HK-2 (cell line): ENCODE measurements at regions not wholly inside any gene's neighbourhood (a gene's known extent, or its start where the extent isn't known, plus 50 kb on each side); places are given as distances from the start of the nearest gene placed in this dataset.
A peak's percentile ranks its signal among the peaks of the same experiment; 100 is the strongest.
"Not testable (repeated sequence)": the region's sequence is repeated elsewhere in the genome, so short reads cannot be mapped to it uniquely, and the experiment has no call there.

Source experiments
- DNase-seq: peaks from one replicate; pipeline ENCODE4 v3.0.0-alpha.2; 2018; ENCODE audit not compliant: unreplicated experiment

DNA sequence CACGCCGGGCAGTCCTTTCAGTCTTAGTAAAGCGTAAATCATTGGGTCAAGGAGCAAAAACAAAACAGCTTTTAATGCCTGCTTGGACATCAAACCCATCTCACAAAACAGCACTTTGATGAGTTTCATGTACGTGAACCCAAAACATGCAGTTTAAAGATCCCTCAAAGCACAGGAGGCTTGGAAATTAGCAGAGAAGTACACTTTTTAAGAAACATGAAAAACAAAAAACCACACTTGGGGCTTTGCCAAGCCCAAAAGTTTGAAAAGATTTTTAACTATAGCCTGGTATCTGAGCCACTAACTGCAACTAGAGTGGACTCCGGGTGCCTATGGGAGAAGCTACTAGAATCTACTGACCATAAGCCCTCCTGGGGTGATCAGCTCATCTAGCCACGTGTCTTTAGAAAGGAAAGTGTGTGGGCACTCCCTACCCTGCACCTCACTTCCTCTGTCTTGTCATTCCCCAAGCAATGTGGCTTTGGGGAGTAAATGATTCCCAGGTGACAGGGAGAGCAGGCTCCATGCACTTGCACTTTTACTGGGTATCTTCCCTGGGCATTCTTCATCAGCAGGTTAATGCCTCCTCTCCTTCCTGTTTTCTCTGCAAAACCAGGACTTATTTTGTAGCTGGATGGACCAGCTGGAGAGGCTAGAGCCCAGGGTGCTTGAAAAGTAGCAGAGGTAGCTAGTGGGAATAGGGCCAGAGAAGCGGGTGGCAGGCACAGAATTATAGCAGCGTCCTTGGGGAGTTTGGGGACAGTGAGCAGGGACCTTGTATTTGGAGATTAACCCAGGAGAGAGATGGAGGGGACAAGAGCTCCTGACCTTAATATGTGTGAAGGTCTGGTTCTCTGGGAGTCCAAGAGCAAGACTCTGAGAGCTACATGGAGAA lies 339.3 kb downstream of the BCL11B start:
- no peak for DNase-seq

DNA sequence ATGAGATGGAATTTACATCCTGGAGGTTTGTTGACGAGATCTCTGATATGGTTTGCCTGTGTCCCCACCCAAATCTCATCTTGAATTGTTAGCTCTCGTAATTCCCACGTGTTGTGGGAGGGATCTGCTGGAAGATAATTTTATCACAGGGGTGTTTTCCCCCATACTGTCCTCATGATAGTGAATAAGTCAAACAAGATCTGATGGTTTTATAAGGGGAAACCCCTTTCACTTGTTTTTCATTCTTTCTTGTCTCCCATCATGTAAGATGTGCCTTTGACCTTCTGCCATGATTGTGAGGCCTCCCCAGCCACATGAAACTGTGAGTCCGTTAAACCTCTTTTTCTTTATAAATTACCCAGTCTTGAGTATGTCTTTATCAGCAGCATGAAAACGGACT lies 337.4 kb downstream of the BCL11B start:
- DNase-seq: not testable (repeated sequence)

DNA sequence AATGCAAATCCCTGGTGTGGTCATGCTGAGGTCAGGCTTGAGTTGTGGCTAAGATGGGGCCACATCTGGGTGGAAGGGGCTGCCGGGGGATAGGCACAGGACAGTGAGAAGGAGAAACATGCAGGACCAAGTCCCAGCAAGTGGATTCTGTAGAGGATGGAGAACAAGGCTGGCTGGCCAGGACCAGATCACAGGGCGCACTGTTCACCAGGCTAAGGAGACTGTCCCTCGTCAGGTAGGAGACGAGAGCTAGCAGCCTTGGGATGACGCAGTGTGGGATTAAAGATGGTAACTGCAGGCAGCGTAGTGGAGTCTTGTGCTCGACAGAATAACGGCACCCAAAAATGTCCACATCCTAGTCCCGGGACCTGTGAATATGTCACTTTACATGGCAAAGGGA lies 336.1 kb downstream of the BCL11B start:
- no peak for DNase-seq

DNA sequence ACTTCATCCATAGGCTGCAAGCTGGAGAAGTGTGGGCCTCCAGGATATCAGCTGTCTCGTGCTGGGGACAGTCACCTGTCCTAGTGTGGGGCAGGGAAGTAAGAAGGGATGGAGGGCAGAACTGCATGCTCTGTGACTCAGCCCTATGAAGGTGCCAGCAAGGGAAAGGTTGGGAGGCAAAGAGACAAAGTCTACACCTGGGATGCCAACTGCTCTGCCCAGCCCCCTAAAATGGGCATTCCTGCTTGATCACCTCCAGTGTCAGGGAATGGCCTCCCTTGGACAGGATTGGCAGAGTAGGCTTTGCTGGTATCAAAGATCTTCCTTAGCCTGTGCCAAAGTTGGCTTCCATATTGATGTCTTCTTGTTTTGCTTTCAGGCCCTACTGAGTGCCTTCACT lies 335.0 kb downstream of the BCL11B start:
- no peak for DNase-seq

DNA sequence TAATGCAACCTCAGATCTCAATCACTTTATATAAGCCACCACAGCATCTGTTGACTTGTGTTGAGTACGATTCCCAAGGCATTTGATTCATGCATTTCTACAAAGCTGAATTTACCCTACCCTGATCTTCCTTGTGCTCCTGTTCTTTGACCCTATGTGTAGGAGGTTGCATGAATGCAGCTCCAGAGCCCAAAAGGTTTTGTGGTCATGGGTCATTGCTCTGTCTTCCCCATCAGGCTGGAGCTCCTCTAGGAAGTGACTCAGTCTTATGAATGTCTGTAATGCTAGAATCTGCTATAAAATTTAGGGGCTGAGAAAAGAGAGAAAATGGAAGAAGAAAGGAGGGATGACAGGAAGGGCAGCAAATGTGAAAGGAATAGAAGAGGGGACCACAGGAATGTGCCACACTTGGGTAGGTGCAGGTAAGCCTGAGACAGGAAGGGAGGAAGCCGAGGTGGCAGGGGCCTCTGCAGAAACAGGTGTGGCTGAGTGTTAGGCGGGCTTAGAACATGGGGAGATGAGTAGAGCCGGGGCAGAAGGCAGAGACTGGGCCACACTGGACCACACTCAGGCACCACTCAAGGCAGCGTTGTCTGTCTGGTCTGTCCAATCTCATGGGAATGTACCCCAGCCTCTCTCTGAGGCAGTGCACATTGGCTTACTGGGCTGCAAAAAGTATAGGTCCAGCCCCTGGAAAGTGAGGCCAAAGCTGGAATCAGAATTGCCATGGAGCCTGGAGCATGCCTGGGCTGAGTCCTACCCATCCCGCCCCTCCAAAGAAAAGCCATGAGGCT lies 334.1 kb downstream of the BCL11B start:
- no peak for DNase-seq

DNA sequence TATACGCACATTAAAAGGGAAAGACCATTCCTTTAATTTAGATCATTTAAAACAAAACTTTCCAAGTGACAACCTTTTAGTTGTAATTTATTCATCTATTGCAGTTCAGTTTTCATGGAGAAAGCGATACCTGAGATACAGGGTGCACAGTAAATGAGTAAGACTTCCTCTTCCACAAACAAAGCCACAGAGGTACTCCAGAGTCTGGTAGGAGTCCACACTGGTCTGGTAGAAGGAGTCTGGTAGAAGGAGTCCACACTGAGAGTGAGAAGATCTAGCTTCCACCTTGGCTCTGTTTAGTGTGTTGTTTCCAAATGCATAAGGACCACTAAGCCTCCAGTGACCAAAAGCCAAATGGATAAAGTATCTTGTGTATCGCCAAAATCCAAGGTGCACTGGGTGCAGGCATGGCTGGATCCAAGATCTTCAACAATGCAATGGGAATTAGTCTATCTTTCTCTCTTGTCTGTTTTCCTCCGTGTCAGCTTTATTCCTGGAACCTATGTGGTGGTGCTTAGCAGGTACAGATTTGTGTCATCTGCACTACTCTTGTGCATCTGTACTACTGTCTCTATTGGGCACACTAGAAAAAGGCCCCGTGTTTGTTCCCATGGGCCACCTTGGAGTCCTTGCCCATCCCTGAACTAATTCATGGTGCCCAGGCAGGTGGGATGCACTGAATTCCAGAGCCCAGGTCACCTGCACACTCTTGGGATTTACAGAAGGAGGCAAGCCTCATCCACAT lies 331.1 kb downstream of the BCL11B start:
- no peak for DNase-seq

DNA sequence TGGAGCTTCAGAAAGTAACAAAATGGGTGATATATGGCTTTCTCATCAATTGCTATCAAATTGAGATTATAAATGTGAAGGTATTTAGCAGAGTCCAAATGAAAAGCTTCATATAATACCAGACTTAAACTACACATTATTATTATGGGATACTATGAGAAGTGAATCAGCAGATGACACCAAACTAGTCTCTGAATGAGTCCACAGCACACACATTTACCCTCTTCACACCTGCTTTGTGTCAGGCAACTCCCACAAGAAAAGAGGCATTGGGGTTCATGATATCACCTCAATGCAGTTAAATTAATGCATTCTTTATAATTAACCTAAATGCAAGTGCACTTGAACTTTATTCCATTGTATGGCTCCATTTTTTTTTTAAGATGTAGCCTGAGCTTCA lies 330.5 kb downstream of the BCL11B start:
- DNase-seq: no peak

DNA sequence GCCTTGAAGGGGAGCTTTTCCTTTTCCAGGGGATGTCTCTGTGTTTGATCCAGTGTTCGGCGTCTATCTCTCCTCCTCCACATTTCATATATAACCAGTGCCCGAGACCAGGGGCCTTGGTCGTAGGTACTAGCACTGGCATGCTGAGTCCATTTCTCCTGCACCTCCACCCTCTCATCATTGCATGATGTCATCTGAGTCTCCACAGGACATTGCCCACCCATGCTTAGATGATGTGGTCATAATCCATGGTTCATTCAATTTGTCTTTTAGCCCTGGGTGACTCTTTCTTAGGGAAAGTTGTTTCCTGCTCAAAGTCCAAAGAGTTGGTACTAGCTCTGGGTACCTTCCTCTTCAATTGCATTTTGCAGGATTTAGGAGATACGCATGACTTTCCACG lies 328.1 kb downstream of the BCL11B start:
- no peak for DNase-seq

DNA sequence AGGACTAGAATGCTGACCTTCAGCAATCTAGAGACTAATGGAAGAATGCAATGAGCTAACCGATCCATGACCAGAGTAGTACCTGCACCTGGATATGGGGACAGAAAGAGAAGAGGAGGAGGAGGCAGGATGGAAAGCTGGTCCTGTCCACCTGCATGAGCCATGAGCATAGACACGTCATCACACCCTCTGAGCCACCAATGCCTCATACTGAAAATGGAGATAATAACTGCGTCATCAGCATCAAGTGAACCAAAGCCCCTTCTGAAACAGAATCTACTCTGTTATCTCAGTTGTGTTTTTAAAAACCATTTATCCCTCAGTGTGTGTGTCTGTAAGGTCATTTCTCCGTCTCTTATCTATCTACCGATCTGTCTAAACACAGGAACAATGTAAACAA lies 327.0 kb downstream of the BCL11B start:
- DNase-seq: no peak

DNA sequence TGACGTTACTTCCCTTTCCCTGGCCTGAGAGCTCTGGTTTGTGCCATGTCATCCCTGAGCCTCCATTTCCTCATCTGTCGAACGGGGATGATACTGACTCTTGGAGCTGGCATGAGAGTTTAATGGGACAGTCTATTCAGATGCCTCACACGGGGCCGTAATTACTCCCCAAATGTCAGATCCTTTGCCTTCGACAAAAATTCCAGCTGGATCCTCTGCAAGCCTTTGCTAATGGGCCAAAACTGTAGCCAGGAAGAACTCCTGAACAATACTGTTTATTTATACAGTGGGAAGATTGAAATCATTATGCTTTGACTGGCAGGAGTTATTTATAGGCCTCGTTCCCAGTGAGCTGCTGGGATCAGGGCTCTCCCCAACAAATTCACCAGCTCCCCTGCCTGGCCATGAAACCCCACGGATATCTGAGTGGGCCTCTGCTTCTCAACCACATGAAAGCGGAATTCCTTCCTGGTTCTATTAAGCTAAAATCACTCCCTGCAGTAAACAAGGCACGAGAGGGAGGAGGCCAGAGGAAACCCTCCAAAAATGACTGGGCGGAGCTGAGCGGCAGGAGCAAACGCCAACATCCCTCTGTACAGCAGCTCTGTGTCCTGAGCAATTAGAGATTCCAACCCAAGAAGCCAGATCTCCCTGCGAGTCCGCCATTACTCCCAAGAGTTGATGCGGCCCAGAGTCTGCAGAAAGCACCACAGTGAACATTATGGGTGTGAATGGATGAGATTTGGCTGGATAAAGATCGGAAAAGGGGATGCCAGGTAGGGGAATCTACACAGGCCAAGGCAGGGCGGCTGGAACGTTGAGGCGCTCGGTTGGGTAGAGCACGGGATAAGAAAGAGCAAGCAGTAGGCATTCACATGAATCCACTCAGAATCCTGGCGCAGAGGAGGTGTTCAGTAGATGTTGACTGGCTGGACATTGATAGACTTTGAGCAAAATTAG lies 326.1 kb downstream of the BCL11B start:
- DNase-seq: no peak

DNA sequence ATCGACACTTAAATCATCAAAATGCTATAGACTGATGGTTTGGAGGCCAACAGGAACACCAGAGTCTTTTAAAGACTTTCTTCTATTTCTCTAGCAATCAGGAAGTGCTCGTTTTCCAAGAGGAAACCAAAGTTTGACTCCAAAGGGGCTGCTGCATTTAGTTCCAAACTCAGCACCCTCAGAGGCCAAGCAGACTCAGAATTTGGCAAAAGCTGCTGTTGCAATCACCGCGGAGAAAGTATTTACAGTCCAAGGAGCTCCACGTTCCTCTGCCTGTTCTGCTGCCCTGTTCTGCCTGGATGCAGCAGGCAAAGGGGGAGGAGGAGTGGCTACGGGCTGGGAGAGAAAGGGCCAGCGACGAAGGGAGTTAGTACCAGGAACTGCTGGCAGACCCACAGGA lies 325.1 kb downstream of the BCL11B start:
- DNase-seq: no peak

DNA sequence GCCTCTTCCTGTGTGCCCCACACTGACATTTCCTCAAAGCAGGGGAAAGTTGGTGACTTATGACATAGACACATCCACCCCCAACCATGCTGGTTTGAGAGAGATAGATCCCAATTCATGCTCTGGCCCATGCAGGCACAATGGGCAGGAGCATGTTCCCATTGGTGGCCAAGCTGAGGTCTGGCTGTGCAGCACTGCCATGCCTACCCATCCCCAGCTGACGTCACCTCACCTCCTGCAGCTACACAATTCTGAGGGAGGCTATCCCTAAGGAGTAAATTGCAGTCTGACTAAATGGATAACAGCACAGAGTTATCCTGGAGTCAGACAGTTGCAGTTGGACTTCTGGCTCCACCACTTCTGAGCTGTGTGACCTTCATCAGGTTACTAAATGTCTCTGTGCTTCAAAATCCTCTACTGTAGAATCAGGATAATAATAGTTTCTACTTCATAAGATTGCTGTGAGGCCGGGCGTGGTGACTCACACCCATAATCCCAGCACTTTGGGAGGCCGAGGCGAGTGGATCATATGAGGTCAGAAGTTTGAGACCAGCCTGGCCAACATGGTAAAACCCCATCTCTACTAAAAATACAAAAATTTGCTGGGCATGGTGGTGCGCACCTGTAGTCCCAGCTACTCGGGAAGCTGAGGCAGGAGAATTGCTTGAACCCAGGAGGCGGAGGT lies 323.9 kb downstream of the BCL11B start:
- DNase-seq: no peak

DNA sequence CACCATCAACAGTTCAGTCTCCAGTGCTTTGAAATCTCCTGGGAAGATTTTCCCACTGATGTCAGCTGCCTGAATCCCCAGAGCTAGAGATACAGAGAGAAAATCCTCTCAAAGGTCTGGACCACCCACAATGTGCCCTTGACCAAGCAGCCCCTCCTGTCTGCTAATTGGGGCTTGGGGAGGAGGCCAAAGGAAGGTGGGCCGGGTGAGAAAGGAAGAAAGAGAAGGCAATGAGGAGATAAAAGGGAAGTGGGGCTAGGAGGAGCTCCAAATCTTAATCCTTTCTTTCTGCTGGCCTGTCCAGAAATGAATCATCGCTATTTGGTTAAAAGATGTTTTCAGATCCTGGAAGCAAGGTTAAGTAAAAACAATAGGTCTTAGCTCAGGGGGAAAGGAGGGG lies 322.9 kb downstream of the BCL11B start:
- no peak for DNase-seq

DNA sequence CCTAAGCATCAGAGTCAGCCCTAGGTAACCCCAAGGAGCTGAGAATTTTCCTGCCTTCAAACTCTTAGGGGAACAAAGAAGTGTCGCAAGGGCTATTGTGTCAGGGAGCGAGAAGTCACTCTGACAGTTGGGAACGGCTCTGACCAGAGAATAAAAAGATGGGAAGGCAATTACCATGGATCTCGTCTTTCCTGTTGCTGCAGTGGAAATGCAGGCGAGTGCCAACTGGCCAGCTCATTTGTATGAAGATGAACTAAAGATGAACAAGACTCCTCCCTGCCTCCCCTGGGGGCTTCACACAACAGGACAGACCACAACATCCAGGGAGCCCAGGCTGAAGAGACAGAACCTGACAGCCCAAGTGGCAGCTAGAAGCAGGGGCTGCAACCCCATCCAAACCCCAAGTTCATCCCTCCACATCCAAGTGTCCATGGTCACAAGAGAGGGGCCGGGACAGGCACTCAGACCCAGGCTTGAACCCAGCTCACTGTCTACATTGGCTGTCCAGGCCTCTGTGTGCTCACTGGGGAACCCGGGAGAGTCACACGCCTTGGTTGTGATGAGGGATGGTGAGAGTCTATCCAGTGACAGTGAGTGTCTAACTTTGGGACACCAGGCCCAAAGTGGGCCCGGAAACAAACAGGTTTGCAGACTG lies 322.4 kb downstream of the BCL11B start:
- DNase-seq: no peak

DNA sequence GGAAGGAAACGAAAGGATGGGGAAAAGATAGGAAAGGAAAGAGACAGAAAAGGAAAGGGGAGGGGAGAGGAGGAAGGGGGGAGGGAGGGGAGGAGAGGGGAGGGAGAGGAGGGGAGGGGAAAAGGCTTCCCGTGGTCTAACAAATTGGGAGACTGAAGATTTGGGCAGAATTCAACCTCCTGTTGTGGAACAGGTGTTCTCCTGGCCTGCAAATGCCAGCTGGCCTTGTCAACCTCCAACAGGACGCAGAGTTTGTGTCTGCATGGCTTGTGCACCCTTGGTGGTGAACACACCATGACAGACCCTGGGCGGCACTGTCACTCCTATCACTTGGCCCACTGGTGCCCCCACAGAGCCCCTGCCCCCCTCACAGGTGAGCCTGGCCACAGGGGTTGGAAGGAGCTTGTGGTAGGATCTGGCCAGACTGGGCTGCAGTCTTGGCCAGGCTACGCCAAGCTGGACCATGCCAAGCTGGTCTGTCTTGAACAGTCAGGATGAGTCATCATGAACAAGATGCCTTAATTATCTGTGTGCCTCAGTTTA lies 321.6 kb downstream of the BCL11B start:
- DNase-seq: no peak

DNA sequence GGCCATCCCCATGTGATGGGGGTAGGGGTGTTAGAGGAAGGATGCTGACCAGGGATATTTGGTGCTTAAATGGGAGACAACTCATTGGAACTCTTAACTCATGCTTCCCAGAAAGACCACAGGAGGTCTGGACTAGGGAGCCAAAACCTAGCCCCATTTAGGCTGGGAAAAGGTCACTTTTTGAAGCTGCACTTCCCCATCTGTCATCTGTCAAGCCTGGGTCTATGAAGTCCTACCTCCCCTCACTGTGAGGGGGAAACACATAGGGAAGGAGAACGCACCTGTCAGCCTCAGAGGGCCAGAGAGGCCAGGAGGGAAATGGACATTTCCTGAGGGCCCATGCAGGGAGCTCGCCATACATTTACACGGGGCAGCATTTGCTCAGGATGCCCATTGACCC lies 321.0 kb downstream of the BCL11B start:
- no peak for DNase-seq

DNA sequence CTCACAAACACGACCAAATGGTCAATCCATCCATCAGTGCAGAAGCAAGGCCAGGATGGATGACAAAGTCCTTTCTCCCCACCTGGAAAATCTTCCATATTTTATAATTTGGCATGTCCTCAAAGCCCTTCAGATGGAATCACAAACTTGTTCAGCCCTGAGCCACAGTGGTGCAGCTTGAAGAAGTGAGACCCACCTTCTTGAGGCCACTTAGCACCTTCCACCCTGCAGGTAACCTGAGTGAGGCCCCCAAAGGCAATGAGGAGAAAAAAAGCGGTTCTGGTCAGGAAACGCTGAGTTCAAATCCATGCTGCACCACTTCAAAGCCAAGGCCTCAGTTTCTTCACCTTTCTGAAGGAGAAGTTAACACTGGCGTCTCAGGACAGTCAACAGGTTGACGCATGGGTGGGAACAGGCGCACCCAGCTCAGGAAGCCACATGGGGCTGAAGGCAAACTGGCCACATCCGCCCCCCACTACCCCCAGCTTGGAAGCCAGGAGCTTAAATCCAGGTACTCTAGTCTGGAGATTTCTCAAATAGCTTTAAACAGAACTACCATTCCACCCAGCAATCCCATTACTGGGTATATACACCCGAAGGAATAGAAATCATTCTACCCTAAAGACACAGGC lies 320.4 kb downstream of the BCL11B start:
- no peak for DNase-seq

DNA sequence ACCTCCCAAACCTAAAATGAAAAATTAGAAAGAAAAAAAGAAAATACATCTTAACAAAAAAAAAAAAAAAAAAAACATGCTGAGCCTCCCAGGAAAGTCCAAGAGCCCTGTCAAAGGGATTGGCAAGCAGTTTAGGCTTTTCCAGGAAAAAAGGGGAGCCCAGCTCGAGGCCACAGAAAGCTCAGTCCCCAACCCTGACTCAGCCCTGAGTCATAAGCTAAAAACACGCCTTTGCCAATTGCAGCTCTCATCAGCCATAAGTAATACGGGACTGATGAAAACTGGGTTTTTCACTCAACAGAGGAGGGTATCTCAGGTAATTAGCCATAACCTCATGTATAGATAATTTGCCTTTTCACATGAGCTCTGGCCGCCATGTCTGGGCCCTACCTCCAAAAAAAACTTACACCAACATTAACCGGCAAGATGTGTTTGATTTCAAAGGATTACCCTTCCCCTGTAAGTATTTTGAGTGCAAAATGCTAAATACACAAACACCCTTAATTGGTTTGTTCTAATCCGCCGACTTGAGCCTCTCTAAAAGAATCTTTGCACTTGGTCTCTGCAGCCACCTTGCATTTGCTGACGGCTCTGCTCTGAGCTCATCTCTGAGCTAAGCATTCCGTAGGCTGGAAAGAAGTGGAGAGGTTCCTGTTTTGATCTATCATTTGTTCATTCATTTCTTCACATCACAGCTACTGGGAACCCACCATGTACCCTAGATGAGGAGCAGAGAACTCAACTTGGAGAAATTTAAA lies 319.2 kb downstream of the BCL11B start:
- DNase-seq: peak; percentile 6
